GM10248 (cell line): ENCODE measurements at regions not wholly inside any gene's neighbourhood (a gene's known extent, or its start where the extent isn't known, plus 50 kb on each side); places are given as distances from the start of the nearest gene placed in this dataset.

Source experiments
- CTCF ChIA-PET: fragments of 300-600 bp; sonication (Branson Sonifier 250); formaldehyde crosslinking; extraction: SDS; loops from one replicate; lab custom pipeline; 2021; ENCODE audit warnings: antibody characterized with exemption; lab: Yijun Ruan, JAX
- POLR2A ChIA-PET: fragments of 350-650 bp; sonication (Branson Sonifier 250); formaldehyde crosslinking; extraction: SDS; loops from one replicate; lab custom pipeline; 2020; ENCODE audit warnings: antibody characterized with exemption; lab: Yijun Ruan, JAX
- DNase-seq: peaks from one replicate; pipeline ENCODE4 v3.0.0; 2012; ENCODE audit errors: extremely low spot score
- TF ChIP-seq, protein P1 (sequence below): IDR thresholded peaks from 2 replicates; pipeline ENCODE4 v1.5.1; 2012; ENCODE audit warnings: mild to moderate bottlenecking, low read depth; ENCODE audit errors: extremely low read depth, missing control alignments, control extremely low read depth

DNA sequence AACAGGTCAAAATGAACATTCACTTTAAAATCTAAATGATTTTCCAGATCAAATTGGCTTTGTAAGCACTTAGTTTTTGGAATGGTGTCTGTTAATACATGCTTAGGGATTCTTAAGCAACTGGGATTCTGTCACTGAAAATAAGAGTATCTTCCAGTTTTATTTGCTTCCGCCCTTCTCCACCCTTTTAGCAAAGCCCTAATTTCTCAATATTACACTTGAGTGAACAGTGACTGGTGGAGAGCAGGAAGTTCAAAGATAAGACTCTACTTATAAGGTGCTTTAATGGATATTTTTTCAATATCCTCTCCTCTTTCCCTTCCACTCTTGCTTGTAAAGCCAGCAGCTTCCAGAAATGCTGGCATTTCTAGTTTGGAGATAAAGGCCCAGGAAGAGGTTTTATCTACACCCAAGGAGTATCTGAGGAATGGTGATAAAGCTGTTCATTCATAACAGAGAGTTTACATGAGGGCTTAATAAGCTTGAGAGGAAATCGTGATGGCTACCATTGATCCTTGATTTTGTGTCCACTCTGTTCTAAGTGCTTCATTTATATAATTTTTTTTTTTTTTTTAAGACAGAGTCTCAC is 265.9 kb upstream of the PRICKLE1 start:
- TF ChIP-seq, protein P1, sequence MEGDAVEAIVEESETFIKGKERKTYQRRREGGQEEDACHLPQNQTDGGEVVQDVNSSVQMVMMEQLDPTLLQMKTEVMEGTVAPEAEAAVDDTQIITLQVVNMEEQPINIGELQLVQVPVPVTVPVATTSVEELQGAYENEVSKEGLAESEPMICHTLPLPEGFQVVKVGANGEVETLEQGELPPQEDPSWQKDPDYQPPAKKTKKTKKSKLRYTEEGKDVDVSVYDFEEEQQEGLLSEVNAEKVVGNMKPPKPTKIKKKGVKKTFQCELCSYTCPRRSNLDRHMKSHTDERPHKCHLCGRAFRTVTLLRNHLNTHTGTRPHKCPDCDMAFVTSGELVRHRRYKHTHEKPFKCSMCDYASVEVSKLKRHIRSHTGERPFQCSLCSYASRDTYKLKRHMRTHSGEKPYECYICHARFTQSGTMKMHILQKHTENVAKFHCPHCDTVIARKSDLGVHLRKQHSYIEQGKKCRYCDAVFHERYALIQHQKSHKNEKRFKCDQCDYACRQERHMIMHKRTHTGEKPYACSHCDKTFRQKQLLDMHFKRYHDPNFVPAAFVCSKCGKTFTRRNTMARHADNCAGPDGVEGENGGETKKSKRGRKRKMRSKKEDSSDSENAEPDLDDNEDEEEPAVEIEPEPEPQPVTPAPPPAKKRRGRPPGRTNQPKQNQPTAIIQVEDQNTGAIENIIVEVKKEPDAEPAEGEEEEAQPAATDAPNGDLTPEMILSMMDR = no peak
- CTCF ChIA-PET = no interaction called here
- POLR2A ChIA-PET = no interaction called here
- no peak for DNase-seq

DNA sequence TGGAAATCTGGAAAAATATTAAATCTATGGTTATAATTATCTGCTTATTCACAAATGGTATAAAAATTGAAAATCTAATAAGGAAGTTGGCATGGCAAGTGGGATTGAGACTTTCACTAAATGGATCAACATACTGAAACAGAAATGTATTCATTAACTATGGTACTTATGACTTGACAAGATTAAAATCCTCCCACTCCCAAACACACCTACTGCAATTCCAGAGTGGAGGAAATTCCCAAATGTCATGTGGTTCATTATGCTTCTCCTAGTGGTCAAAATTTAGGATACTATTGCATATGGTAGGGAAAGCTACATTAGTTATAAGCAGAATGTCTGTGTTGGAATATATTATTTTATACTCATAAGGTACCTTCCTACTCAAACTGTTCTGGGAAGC is 265.3 kb upstream of the PRICKLE1 start:
- ChIA-PET CTCF (no interaction called here), POLR2A (no interaction called here)
- TF ChIP-seq, protein P1 = no peak
- no peak for DNase-seq

DNA sequence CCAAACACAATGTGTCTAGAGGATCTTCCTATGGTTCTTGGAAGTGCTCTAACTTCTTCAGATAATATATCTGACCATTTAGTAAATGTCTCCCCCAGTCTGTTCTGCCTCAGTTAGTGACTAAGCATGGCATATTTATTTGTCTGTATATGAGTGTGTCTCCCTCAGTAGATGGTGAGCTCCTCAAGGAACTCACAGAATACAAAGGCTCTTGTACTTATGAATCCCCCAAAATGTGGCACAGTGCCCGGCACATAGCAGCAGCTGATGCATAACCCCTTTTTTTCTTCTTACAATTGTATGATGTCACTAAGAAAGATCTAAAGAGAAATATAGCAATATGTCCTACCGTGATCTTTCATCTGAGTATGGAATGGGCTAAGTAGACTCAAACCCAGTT is 264.7 kb upstream of the PRICKLE1 start:
- DNase-seq = no peak
- CTCF ChIA-PET = no interaction called here
- POLR2A ChIA-PET = no interaction called here
- TF ChIP-seq, protein P1 = no peak

DNA sequence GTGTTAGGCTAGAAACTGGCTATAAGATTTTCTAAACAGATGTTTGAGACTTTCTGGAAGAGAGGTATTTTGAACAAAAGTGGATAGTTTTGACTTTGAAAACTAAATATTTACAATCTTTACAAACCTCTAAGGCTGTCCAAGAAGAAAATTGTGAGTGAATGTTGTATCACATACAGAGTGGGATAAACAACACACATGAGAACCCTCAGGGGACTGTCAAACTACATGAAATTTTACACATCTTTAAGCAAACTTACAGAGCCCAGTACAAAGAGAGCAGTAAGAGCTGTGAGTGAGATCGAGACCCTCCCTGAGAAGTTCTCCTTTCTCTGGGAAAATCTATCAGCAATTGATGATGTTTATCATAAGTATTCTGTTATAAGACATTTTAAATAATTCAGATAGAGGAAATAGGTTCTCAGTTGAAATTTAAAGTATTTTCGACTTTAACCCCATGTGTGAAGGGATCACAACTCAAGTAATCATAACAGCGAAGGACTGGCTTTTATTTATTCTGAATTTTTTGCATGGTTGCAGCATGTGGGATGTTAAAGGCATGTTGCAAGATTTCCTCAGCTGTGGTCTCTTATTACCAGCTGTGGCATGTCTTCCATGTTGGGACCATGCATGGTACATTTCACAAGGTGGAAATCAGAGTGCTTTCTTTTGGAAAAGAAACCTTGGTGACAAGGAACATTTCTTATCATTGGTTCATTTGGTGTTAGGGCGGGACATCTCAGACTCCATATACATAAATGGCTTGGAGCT is 264.0 kb upstream of the PRICKLE1 start:
- ChIA-PET CTCF (no interaction called here), POLR2A (no interaction called here)
- DNase-seq = no peak
- TF ChIP-seq, protein P1 = no peak

DNA sequence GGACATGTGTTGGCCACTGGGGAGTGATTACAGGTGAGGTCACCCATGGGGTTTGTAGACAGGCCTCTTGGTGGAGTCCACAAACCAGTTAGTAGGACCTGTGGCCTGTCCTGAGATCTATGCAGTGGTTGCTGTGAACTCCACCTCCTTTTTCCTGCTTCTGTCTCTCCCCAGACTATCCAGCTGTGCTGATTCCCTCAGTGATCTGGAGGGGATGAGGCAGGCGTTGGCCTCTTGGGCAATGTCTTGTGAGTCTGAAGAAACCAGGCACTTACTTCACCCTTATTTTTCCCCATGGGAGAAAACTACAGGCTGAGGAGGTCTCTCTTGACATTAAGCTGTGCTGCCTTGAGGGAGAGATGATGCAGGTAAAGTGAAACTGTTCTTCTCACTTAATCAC is 257.2 kb upstream of the PRICKLE1 start:
- ChIA-PET CTCF (no interaction called here), POLR2A (no interaction called here)
- TF ChIP-seq, protein P1 = no peak
- no peak for DNase-seq

DNA sequence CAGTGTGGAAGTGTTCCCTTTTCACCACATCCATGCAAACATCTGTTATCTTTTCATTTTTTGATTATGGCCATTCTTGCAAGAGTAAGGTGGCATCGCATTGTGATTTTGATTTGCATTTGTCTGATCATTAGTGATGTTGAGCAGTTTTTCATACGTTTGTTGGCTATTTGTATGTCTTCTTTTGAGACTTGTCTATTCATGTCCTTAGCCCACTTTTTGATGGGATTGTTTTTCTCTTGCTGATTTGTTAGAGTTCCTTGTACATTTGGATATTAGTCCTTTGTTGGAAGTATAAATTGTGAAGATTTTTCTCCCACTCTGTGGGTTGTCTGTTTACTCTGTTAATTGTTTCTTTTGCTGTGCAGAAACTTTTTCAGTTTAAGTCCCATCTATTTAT is 244.5 kb upstream of the PRICKLE1 start:
- CTCF ChIA-PET = no interaction called here
- POLR2A ChIA-PET = no interaction called here
- TF ChIP-seq, protein P1 = no peak
- DNase-seq = no peak
